ENCODE measurements at regions not wholly inside any gene's neighbourhood (a gene's known extent, or its start where the extent isn't known, plus 50 kb on each side); places are given as distances from the start of the nearest gene placed in this dataset.
"Not testable (repeated sequence)": the region's sequence is repeated elsewhere in the genome, so short reads cannot be mapped to it uniquely, and the experiment has no call there.

GRCh38 chr11:82533628-82534327 is 199.9 kb downstream of the FAM181B start:
- DNase-seq: peak; percentile 68

- DNase-seq: no peak
Observed at GRCh38 chr11:82529936-82530335, 203.7 kb downstream of the FAM181B start.

GRCh38 chr11:82527081-82527584 is 206.5 kb downstream of the FAM181B start:
- DNase-seq: no peak

- DNase-seq: no peak
Observed at GRCh38 chr11:82523141-82523540, 210.5 kb downstream of the FAM181B start.

DNA sequence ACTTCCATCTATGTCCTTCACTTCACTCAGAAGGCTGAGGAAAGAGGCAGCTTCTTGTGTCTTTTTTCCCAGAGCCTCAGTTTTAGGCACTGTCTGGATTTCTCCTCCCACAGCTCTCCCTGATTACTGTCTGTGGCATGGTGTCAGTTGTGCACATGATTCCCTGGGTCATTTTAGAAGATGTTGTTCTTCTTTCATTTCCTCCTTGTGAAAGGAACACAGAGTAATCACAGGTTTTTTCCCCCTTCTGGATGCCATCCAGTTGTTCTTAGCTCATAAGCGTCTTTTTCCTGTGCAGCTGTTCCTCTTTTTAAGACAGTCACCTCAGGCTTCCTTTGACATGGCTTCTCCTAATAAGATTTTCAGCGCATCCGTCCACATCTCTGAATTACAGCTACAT is 212.2 kb downstream of the FAM181B start:
- no peak for DNase-seq

DNA sequence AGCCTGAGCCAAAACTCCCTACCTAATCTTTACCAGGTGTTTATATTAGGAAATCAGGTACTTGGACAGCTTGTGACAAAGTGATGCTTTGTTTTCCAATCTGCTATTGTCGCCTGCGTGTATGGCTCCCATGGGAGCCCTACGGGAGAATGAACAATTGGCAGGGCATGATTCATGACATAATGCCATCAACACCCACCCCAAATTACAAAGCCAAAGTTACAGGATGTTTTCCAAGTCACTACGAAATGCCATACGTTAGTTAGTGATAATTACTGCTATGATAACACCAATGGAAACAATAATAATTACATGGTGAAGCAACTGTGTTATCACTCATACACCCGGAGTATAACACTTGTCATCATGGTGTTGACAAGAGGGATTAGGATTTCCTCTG is 226.4 kb downstream of the FAM181B start:
- DNase-seq: no peak

DNA sequence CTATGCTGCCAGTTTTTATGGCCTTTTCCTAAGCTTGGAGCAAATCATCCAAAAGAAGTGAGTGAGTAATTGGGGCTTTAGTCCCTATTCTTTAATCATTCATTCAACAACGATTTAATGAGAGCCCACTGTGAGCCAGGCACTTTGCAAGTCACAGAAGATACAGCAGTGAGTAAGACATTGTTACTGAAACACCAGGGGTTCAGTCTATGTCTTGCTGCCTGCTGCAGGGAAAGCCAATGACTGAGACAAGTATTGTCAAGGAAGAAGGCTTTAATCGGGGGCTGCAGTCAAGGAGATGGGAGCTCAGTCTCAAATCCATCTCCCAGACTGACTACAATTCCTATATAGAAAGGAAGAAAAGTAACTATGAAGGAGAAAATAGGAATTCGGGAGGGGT is 228.3 kb downstream of the FAM181B start:
- no peak for DNase-seq

DNA sequence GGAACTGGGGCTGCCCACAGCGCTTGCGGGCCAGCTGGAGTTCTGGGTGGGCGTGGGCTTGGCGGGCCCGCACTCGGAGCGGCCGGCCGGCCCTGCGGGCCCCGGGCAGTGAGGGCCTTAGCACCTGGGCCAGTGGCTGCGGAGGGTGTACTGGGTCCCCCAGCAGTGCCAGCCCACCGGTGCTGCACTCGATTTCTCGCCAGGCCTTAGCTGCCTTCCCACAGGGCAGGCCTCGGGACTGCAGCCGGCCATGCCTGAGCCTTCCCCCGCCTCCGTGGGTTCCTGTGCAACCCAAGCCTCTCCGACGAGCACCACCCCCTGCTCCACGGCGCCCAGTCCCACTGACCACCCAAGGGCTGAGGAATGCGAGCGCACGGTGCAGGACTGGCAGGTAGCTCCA is 232.5 kb downstream of the FAM181B start:
- not testable (repeated sequence) for DNase-seq

GRCh38 chr11:82494988-82495432 is 238.7 kb downstream of the FAM181B start:
- DNase-seq: no peak

GRCh38 chr11:82474876-82475275 is 258.8 kb downstream of the FAM181B start:
- no peak for DNase-seq

GRCh38 chr11:82465481-82465880 is 268.2 kb downstream of the FAM181B start:
- no peak for DNase-seq

DNA sequence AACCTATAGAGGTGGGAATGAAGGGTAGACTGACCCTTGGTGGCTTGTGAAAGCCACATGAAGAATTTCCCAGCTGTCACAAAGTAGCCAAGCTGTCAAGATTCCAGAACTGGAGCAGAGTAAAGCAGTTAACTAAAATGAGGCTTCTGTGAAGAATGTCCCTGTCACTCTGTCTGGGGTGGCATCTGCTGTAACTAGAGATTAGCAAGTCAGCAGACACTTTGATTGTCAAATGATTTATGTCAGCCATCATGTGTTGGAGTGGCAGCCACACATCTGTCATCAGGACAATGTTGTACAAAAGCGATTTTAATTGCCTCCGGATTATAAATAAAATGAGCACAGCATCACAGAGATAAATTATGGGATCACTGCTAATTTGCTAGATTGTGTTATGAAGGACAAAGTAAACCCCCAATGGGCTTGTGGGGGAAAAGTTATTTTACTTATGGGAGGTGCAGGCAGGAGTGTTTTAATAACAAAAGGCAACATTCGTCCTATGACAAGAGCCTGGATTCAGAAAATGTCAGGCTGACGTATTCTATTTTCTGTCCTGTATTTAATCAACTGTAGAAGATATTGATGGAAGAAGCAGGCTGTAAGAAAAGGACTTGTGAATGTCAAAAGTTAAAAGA is 270.9 kb downstream of the FAM181B start:
- no peak for DNase-seq

- no peak for DNase-seq
Observed at GRCh38 chr11:82458761-82459160, 274.9 kb downstream of the FAM181B start.

GRCh38 chr11:82458147-82458546 is 275.5 kb downstream of the FAM181B start:
- DNase-seq: no peak

DNA sequence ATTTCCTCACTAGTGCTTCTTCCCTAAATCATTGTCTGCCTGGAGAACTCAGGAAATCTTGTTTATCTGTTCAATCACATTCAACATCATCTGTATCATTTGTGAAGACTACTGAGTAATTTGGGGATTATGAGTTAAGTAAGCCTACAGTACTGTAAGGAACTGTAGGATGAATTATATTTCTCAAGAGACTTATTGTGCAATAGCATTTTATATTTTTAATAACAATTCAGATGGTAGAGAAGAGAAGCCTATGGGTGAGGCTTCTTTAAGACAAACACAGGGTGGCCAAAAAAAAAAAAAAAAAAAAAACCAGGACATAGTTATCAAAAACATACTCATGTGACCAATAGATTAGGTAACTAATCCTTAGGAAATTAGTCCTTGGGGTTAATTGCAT is 282.7 kb downstream of the FAM181B start:
- no peak for DNase-seq

DNA sequence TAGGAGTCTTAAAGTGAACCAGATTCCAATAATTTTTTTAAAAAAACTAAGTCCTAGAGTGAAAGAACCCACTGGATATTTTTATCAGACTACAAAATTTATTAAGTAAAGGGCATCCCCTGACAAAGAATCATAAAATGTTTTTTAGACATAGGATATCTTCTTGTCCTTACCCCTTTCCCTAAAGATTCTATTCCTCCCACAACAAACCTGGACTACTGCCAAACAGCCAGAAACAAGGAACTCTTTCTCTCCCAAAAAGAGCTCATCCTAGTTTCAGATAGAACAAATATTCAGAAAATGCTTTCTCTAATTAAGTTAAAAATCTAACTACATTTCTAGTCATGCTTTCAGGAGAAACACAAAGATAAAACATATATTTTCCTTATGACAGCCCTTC is 327.1 kb downstream of the FAM181B start:
- no peak for DNase-seq

DNA sequence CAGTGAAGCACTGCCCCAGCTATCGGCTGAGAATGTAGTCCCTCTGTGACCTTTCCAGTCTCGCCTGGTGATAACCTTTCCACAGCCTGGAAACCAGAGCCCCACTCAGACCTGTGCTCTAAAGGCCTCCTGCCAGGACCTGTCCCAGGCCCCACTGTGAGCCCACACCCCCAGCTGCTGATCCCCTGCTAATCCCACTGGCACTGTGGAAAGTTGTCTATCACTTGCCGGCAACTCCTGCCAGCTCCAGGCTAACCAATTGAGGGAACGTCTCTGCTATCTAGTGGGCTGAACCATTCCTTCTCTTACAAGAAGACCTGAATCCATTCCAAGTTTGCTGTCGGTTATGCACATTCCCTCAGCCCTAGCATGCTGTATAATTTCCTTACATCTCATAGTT is 328.2 kb downstream of the FAM181B start:
- DNase-seq: no peak

DNA sequence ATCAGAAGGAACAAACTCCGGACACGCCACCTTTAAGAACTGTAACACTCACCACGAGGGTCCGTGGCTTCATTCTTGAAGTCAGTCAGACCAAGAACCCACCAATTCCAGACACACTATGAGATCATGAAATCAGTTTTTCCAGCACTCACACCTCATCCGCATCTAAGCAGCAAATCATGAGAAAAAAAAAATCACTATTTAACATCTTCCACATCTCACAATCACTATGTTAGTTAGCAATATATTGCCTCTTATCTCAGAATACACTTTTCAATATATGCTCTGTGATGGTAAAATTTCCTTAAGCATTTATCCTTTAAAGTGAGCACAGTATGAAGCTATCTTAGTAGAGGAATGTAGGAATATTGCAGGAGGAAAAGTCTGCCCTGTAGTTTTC is 328.7 kb downstream of the FAM181B start:
- DNase-seq: no peak

- no peak for DNase-seq
Observed at GRCh38 chr11:82403640-82404305, 329.9 kb downstream of the FAM181B start.

- DNase-seq: no peak
Observed at GRCh38 chr11:82398300-82398815, 335.3 kb downstream of the FAM181B start.

GRCh38 chr11:82396639-82397038 is 337.0 kb downstream of the FAM181B start:
- DNase-seq: not testable (repeated sequence)

DNA sequence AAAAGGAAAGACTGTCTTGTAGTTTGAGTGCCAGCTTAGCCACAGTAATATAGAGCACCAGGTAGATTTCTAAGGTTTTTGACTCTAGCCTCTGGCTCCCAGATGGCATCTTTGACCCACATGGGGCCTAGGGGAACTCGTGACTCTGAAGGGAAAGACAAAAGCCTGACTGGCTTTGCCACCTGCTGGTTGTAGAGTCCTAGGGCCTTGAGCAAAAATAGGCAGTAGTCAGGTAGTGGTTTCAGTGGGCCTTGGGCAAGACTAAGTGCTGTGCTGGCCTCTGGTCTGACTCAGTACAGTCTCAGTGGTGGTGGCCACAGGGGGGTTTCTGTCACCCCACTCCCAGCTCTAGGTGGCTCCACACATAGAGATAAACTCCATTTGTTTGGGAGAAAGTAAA is 349.4 kb downstream of the FAM181B start:
- no peak for DNase-seq

DNA sequence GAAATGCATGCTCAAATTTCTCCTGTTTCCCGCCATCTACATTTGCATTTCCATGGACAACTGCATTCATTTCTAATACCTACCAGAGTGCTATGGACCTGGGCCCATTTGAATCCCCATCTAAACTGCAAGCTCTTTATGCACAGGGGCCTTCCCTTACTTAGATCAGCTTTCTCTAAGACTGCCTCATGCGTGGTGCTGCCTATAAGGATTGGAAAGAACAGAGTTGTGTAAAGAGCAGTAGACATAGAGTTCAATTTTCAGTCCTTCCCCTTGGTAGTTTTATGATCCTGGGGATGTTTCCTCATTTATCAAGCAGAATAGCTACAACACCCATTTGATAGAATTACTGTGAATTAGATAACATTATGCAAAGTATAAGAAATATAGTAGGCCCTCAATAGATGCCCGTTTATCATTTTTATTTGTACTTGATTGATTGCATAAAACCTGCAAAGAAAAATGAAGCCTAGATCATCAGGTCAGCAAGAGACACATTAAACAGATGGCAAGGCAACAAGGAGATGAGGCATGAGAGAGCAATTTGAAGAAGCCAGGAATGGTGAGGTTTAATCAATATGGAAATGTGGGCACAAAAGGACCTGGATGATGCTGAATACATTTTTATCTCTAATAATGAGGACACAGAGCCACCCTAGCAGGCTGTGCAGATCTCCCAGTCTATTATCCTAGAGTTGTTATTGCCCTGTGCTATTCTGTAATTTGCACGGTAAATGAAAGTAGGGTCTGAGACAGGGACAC is 359.7 kb downstream of the FAM181B start:
- no peak for DNase-seq

Measured in DMS79 treated with DMSO at 0.1 percent for 48 hours (cell line).